GM23248 (cell line): ENCODE measurements at regions not wholly inside any gene's neighbourhood (a gene's known extent, or its start where the extent isn't known, plus 50 kb on each side); places are given as distances from the start of the nearest gene placed in this dataset.

Experiments used
- DNase-seq: peaks from one replicate; pipeline ENCODE4 v3.0.0-alpha.2; 2015
- H2AFZ ChIP-seq: fragments of 200-600 bp; sonication (generic); 2 replicates; pipeline ENCODE4 v1.6.1; 2016; ENCODE audit warnings: antibody characterized with exemption
- H3F3A ChIP-seq: fragments of 200-600 bp; sonication (generic); 2 replicates; pipeline ENCODE4 v1.6.1; 2016; ENCODE audit warnings: mild to moderate bottlenecking, antibody characterized with exemption, mixed run types; ENCODE audit not compliant: insufficient read depth
- H3K27ac ChIP-seq: fragments of 200-600 bp; sonication (generic); 2 replicates; pipeline ENCODE4 v1.5.1; 2016; ENCODE audit warnings: mild to moderate bottlenecking
- H3K27me3 ChIP-seq: fragments of 200-600 bp; sonication (generic); replicated peaks from 2 replicates; pipeline ENCODE4 v1.6.1; 2016; ENCODE audit warnings: mild to moderate bottlenecking; ENCODE audit not compliant: insufficient read depth
- H3K36me3 ChIP-seq: fragments of 200-600 bp; sonication (generic); 2 replicates; pipeline ENCODE4 v1.6.1; 2016; ENCODE audit warnings: low read depth, mild to moderate bottlenecking
- H3K4me1 ChIP-seq: fragments of 200-600 bp; sonication (generic); 2 replicates; pipeline ENCODE4 v1.6.1; 2016; ENCODE audit warnings: mild to moderate bottlenecking; ENCODE audit not compliant: insufficient read depth
- H3K4me2 ChIP-seq: fragments of 200-600 bp; sonication (generic); one replicate; pipeline ENCODE4 v1.6.1; 2016; ENCODE audit warnings: mild to moderate bottlenecking; ENCODE audit not compliant: unreplicated experiment
- H3K4me3 ChIP-seq: fragments of 200-600 bp; sonication (generic); 2 replicates; pipeline ENCODE4 v1.5.1; 2016; ENCODE audit warnings: mild to moderate bottlenecking
- H3K79me2 ChIP-seq: fragments of 200-600 bp; sonication (generic); 2 replicates; pipeline ENCODE4 v1.6.1; 2016; ENCODE audit warnings: mild to moderate bottlenecking; ENCODE audit not compliant: insufficient read depth
- H3K9ac ChIP-seq: fragments of 200-600 bp; sonication (generic); 2 replicates; pipeline ENCODE4 v1.6.1; 2016; ENCODE audit warnings: mild to moderate bottlenecking
- H3K9me2 ChIP-seq: fragments of 200-600 bp; sonication (generic); 2 replicates; pipeline ENCODE4 v1.6.1; 2016; ENCODE audit warnings: mixed run types, mild to moderate bottlenecking, moderate library complexity; ENCODE audit not compliant: insufficient read depth
- H3K9me3 ChIP-seq: fragments of 200-600 bp; sonication (generic); one replicate; pipeline ENCODE4 v1.6.1; 2017; ENCODE audit warnings: low read depth
- H4K20me1 ChIP-seq: fragments of 200-600 bp; sonication (generic); 2 replicates; pipeline ENCODE4 v1.6.0; 2016; ENCODE audit not compliant: insufficient read depth
- EZH2 ChIP-seq: fragments of 200-600 bp; sonication (generic); IDR thresholded peaks from 2 replicates; pipeline ENCODE4 v1.6.1; 2018; ENCODE audit warnings: antibody characterized with exemption, mild to moderate bottlenecking; ENCODE audit not compliant: insufficient read depth, poor library complexity, severe bottlenecking
- EZH2phosphoT487 ChIP-seq: fragments of 200-600 bp; sonication (generic); IDR thresholded peaks from 2 replicates; pipeline ENCODE4 v1.6.1; 2018; ENCODE audit warnings: antibody characterized with exemption, moderate library complexity, mild to moderate bottlenecking, low read depth; ENCODE audit not compliant: insufficient read depth
- WGBS, 2 experiments: methylation state at CpG; one replicate each; pipeline ENCODE4 v1.1.6; 2015 to 2017; ENCODE audit warnings: low lambda C conversion rate in 2 of 2, low coverage in 1 of 2; ENCODE audit errors: missing lambda C conversion rate in 2 of 2; 5-methylcytosine and 5-hydroxymethylcytosine counted together
- in situ Hi-C: fragments of 300-500 bp; cut with MboI; formaldehyde crosslinking; loops from 2 replicates; pipeline ENCODE4 v1.15.0; 2020

GRCh38 chr16:80166082-80166481, 374.7 kb upstream of the DYNLRB2 start:
- no peak overlapping the region for H3K4me3 ChIP-seq
- no peak overlapping the region for H3K9ac ChIP-seq
- no peaks in the 10 kb centered on the region for H3K9me3 ChIP-seq
- DNase-seq: no peak
- H3K27ac ChIP-seq: no peak overlapping the region
- H3K4me1 ChIP-seq: peaks cover 18% of the 10 kb centered on the region
- no peaks in the 10 kb centered on the region for H3K27me3 ChIP-seq
- no peaks in the 10 kb centered on the region for H3K9me2 ChIP-seq
- no peaks in the 10 kb centered on the region for H3K79me2 ChIP-seq
- H2AFZ ChIP-seq: no peak overlapping the region
- in situ Hi-C loops: no loop called here
- H3F3A ChIP-seq: 0 out of 2 replicates have a peak, but pooled peaks cover 9% of the 10 kb centered on the region
- no peaks in the 10 kb centered on the region for H3K36me3 ChIP-seq
- no peaks in the 10 kb centered on the region for H4K20me1 ChIP-seq
- no peak for TF ChIP-seq EZH2
- TF ChIP-seq EZH2phosphoT487: no peak
- WGBS, 2 experiments: 91 to 93% methylated on average over 3 of the region's 3 CpGs
- H3K4me2 ChIP-seq: no peak overlapping the region

GRCh38 chr16:80164966-80165550, 375.7 kb upstream of the DYNLRB2 start:
- in situ Hi-C loops: no loop called here

GRCh38 chr16:80163339-80163738, 377.5 kb upstream of the DYNLRB2 start:
- in situ Hi-C loops: no loop called here

More at GRCh38 chr16:80164966-80165550, 375.7 kb upstream of the DYNLRB2 start:
- Histone ChIP-seq H3K4me1 (peaks cover 18% of the 10 kb centered on the region), H3K27me3 (no peaks in the 10 kb centered on the region), H3K4me2 (no peak overlapping the region), H4K20me1 (no peaks in the 10 kb centered on the region), H2AFZ (no peak overlapping the region), H3K36me3 (no peaks in the 10 kb centered on the region), H3K4me3 (no peak overlapping the region), H3K9me2 (no peaks in the 10 kb centered on the region), H3K9ac (no peak overlapping the region), H3K9me3 (no peaks in the 10 kb centered on the region), H3K79me2 (no peaks in the 10 kb centered on the region), H3F3A (0 out of 2 replicates have a peak, but pooled peaks cover 9% of the 10 kb centered on the region), H3K27ac (no peak overlapping the region)
- DNase-seq: no peak
- WGBS, 2 experiments: 80% methylated on average over 5 of the region's 5 CpGs
- no peak for TF ChIP-seq EZH2phosphoT487
- no peak for TF ChIP-seq EZH2

GRCh38 chr16:80161799-80162739, 378.7 kb upstream of the DYNLRB2 start:
- H3K27me3 ChIP-seq: no peaks in the 10 kb centered on the region
- in situ Hi-C loops: no loop called here
- H4K20me1 ChIP-seq: no peaks in the 10 kb centered on the region
- H3K27ac ChIP-seq: no peak overlapping the region
- WGBS, 2 experiments: 95 to 97% methylated on average over 12 of the region's 12 CpGs
- H3K36me3 ChIP-seq: no peaks in the 10 kb centered on the region
- TF ChIP-seq EZH2phosphoT487 (no peak), EZH2 (no peak)
- no peaks in the 10 kb centered on the region for H3K79me2 ChIP-seq
- H3K9me3 ChIP-seq: no peaks in the 10 kb centered on the region
- no peak for DNase-seq
- no peaks in the 10 kb centered on the region for H3K9me2 ChIP-seq
- no peak overlapping the region for H3K4me3 ChIP-seq
- no peak overlapping the region for H3K9ac ChIP-seq
- no peak overlapping the region for H3K4me2 ChIP-seq
- H2AFZ ChIP-seq: no peak overlapping the region
- H3F3A ChIP-seq: peaks cover 26% of the 10 kb centered on the region; the same call in 1 of the 2 replicates
- peaks cover 38% of the 10 kb centered on the region for H3K4me1 ChIP-seq

More at GRCh38 chr16:80163339-80163738, 377.5 kb upstream of the DYNLRB2 start:
- WGBS, 2 experiments: 95 to 98% methylated on average over 4 of the region's 4 CpGs
- Histone ChIP-seq H3K9me3 (no peaks in the 10 kb centered on the region), H4K20me1 (no peaks in the 10 kb centered on the region), H3K4me2 (no peak overlapping the region), H3K9ac (no peak overlapping the region), H3F3A (peaks cover 18% of the 10 kb centered on the region; the same call in 1 of the 2 replicates), H3K4me1 (peaks cover 30% of the 10 kb centered on the region), H3K4me3 (no peak overlapping the region), H3K36me3 (no peaks in the 10 kb centered on the region), H3K27me3 (no peaks in the 10 kb centered on the region), H3K9me2 (no peaks in the 10 kb centered on the region), H2AFZ (peak overlapping the region; percentile 17; the same call in 1 of the 2 replicates), H3K27ac (no peak overlapping the region), H3K79me2 (no peaks in the 10 kb centered on the region)
- TF ChIP-seq EZH2phosphoT487 (no peak), EZH2 (no peak)
- DNase-seq: no peak
